Keratinocyte (primary cell): ENCODE measurements at regions not wholly inside any gene's neighbourhood (a gene's known extent, or its start where the extent isn't known, plus 50 kb on each side); places are given as distances from the start of the nearest gene placed in this dataset.

Source experiments
- DNase-seq: peaks from one replicate; pipeline ENCODE4 v3.0.0-alpha.2; 2011; ENCODE audit warnings: low read depth, missing footprints, low spot score
- FAIRE-seq: peaks from 2 replicates; lab custom pipeline; 2011; peaks lifted over from hg19 to GRCh38; lab: Jason Lieb, UNC
- H2AFZ ChIP-seq: 2 replicates; pipeline ENCODE4 v1.6.0; 2012; ENCODE audit warnings: low read length, control low read depth, inconsistent platforms; ENCODE audit not compliant: control insufficient read depth
- H3K27ac ChIP-seq: 2 replicates; pipeline ENCODE4 v1.5.1; 2011; ENCODE audit warnings: low read length; ENCODE audit not compliant: control insufficient read depth, insufficient read depth
- H3K27me3 ChIP-seq: 3 replicates; pipeline ENCODE4 v1.6.0; 2011; ENCODE audit warnings: low read length; ENCODE audit not compliant: control insufficient read depth, insufficient read depth; ENCODE audit errors: extremely low read depth
- H3K36me3 ChIP-seq, 2 experiments: 2 replicates in 1 of 2; 3 replicates in 1 of 2; pipeline ENCODE4 v1.5.1; 2011; ENCODE audit warnings: low read length in 2 of 2, mild to moderate bottlenecking in 1 of 2; ENCODE audit not compliant: control insufficient read depth in 2 of 2, insufficient read depth in 2 of 2; ENCODE audit errors: extremely low read depth in 1 of 2
- H3K4me1 ChIP-seq: 3 replicates; pipeline ENCODE4 v1.5.1; 2011; ENCODE audit warnings: low read length; ENCODE audit not compliant: control insufficient read depth, insufficient read depth; ENCODE audit errors: extremely low read depth
- H3K4me2 ChIP-seq: 3 replicates; pipeline ENCODE4 v1.6.0; 2011; ENCODE audit warnings: low read depth, low read length; ENCODE audit not compliant: control insufficient read depth, insufficient read depth; ENCODE audit errors: extremely low read depth
- H3K4me3 ChIP-seq, 3 experiments: fragments of 200-600 bp in 1 of 3; sonication (generic) in 1 of 3; 2 replicates in 2 of 3; 3 replicates in 1 of 3; pipeline ENCODE4 v1.5.1; 2011 to 2016; ENCODE audit warnings: low read length in 3 of 3, mild to moderate bottlenecking in 3 of 3, control low read depth in 2 of 3, inconsistent platforms in 1 of 3, low read depth in 1 of 3, mixed read lengths in 1 of 3, mixed run types in 1 of 3, moderate library complexity in 1 of 3; ENCODE audit not compliant: control insufficient read depth in 2 of 3, insufficient read depth in 2 of 3; ENCODE audit errors: extremely low read depth in 1 of 3
- H3K79me2 ChIP-seq: 2 replicates; pipeline ENCODE4 v1.6.0; 2012; ENCODE audit warnings: low read length; ENCODE audit not compliant: control insufficient read depth, insufficient read depth
- H3K9ac ChIP-seq: 3 replicates; pipeline ENCODE4 v1.6.0; 2011; ENCODE audit warnings: low read length; ENCODE audit not compliant: control insufficient read depth, insufficient read depth; ENCODE audit errors: extremely low read depth
- H3K9me1 ChIP-seq: 3 replicates; pipeline ENCODE4 v1.6.0; 2011; ENCODE audit warnings: low read length; ENCODE audit not compliant: control insufficient read depth, insufficient read depth; ENCODE audit errors: extremely low read depth
- H3K9me3 ChIP-seq: 2 replicates; pipeline ENCODE4 v1.5.1; 2012; ENCODE audit warnings: low read depth, low read length; ENCODE audit not compliant: control insufficient read depth
- H4K20me1 ChIP-seq: 3 replicates; pipeline ENCODE4 v1.6.0; 2011; ENCODE audit warnings: low read length; ENCODE audit not compliant: control insufficient read depth, insufficient read depth; ENCODE audit errors: extremely low read depth
- EZH2 ChIP-seq: IDR thresholded peaks from one replicate; pipeline ENCODE4 v1.6.1; 2012; ENCODE audit warnings: inconsistent platforms, mild to moderate bottlenecking, low read length, moderate library complexity
- dilution Hi-C: fragments of 300-500 bp; cut with MboI; formaldehyde crosslinking; loops from one replicate; pipeline ENCODE4 v1.7.0; 2020; ENCODE audit warnings: low sequenced_read_pairs; ENCODE audit not compliant: extremely low pct_ligation_motif_present
- TF ChIP-seq, protein P1 (sequence below), 3 experiments: IDR thresholded peaks in 1 of 3; conservative IDR thresholded peaks in 1 of 3; optimal IDR thresholded peaks in 1 of 3; 2 replicates in 2 of 3; 3 replicates in 1 of 3; pipeline versions ENCODE3 to v1.5.1; 2011; ENCODE audit warnings: low read length in 3 of 3, mild to moderate bottlenecking in 3 of 3, moderate library complexity in 2 of 3, control low read depth in 1 of 3, inconsistent platforms in 1 of 3; ENCODE audit not compliant: insufficient read depth in 2 of 3; ENCODE audit errors: extremely low read depth in 1 of 3

DNA sequence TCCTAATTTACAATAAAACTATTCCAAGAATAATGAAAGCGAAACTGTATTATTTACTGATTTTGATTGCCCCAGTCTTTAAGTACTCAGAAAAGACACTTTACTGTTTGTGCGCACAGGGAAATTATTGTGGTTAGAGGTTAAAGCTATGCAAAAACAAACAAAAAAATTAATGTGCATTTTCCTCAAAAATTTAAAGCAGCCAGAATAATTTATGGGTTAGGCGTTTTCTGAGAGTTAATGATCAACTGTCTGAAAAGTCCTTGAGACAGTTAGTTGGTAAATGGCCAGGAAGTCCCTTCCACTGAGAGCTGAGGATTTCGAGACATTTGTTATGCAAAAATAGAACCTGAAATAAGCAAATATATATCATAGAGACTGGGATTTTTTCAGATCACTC lies 143.3 kb downstream of the IRS1 start:
- Histone ChIP-seq H3K4me2 (no peak overlapping the region), H3K79me2 (peaks cover 5% of the 10 kb centered on the region), H3K9me1 (no peaks in the 10 kb centered on the region), H3K4me3 (no peak overlapping the region), H3K36me3 (no peaks in the 10 kb centered on the region), H3K9me3 (no peaks in the 10 kb centered on the region), H3K9ac (no peak overlapping the region), H2AFZ (no peak overlapping the region), H3K4me1 (peaks cover 29% of the 10 kb centered on the region), H3K27me3 (no peaks in the 10 kb centered on the region), H3K27ac (no peak overlapping the region), H4K20me1 (no peaks in the 10 kb centered on the region)
- FAIRE-seq: no peak
- TF ChIP-seq EZH2: no peak
- TF ChIP-seq, protein P1, sequence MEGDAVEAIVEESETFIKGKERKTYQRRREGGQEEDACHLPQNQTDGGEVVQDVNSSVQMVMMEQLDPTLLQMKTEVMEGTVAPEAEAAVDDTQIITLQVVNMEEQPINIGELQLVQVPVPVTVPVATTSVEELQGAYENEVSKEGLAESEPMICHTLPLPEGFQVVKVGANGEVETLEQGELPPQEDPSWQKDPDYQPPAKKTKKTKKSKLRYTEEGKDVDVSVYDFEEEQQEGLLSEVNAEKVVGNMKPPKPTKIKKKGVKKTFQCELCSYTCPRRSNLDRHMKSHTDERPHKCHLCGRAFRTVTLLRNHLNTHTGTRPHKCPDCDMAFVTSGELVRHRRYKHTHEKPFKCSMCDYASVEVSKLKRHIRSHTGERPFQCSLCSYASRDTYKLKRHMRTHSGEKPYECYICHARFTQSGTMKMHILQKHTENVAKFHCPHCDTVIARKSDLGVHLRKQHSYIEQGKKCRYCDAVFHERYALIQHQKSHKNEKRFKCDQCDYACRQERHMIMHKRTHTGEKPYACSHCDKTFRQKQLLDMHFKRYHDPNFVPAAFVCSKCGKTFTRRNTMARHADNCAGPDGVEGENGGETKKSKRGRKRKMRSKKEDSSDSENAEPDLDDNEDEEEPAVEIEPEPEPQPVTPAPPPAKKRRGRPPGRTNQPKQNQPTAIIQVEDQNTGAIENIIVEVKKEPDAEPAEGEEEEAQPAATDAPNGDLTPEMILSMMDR (optimal IDR thresholded peaks at IDR 0.05 in 1 of 3, IDR thresholded peaks at IDR 0.05 in 1 of 3, conservative IDR thresholded peaks at IDR 0.05 in 1 of 3; ENCODE audit: extremely low read depth in 1 of 3, insufficient read depth in 2 of 3, low read length in 3 of 3): no peak
- dilution Hi-C loops: no loop called here
- no peak for DNase-seq

DNA sequence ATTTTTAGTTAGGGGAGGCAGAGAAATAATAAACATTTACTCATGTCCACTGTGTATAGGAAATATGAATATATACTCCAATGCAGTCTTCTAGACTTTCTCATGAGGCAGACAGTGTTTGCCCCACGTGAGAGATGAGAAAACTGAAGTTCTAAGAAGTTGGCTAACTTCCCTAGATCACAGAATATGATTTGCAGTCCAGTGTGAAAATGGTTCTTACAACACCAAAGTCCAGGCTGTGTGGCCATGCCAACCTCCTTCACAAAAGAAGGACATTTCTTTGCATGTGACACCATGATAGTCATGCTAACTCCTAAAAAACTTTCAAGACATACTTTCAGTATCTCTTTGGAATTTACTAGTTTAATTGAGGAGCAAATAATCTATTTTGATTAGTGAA lies 143.7 kb downstream of the IRS1 start:
- H3K4me3 ChIP-seq: no peak overlapping the region
- no peak for DNase-seq
- no peak for TF ChIP-seq EZH2
- TF ChIP-seq, protein P1 (optimal IDR thresholded peaks at IDR 0.05 in 1 of 3, IDR thresholded peaks at IDR 0.05 in 1 of 3, conservative IDR thresholded peaks at IDR 0.05 in 1 of 3; ENCODE audit: extremely low read depth in 1 of 3, insufficient read depth in 2 of 3, low read length in 3 of 3): no peak
- H4K20me1 ChIP-seq: no peaks in the 10 kb centered on the region
- H3K27me3 ChIP-seq: no peaks in the 10 kb centered on the region
- no peak overlapping the region for H3K4me2 ChIP-seq
- no peak overlapping the region for H3K9ac ChIP-seq
- no peak overlapping the region for H3K27ac ChIP-seq
- peaks cover 33% of the 10 kb centered on the region for H3K4me1 ChIP-seq
- H3K9me3 ChIP-seq: no peaks in the 10 kb centered on the region
- no peak overlapping the region for H2AFZ ChIP-seq
- H3K36me3 ChIP-seq: no peaks in the 10 kb centered on the region
- peaks cover 10% of the 10 kb centered on the region for H3K79me2 ChIP-seq
- dilution Hi-C loops: no loop called here
- no peaks in the 10 kb centered on the region for H3K9me1 ChIP-seq
- FAIRE-seq: no peak
